ENCODE measurements at regions not wholly inside any gene's neighbourhood (a gene's known extent, or its start where the extent isn't known, plus 50 kb on each side); places are given as distances from the start of the nearest gene placed in this dataset.

- no peak for DNase-seq (ENCODE audit: low read depth)
- TF ChIP-seq CTCF (IDR thresholded peaks at IDR 0.05; ENCODE audit: low read depth, low read length) = no peak
- TF ChIP-seq MYC (IDR thresholded peaks at IDR 0.05; ENCODE audit: low read depth, low read length) = no peak
- TF ChIP-seq, protein P1, sequence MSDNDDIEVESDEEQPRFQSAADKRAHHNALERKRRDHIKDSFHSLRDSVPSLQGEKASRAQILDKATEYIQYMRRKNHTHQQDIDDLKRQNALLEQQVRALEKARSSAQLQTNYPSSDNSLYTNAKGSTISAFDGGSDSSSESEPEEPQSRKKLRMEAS (IDR thresholded peaks at IDR 0.05; ENCODE audit: low read depth, low read length) = no peak
- no peak for TF ChIP-seq POLR2A (IDR thresholded peaks at IDR 0.05; ENCODE audit: extremely low read depth, insufficient read length)
- no peak overlapping the region for H3K4me3 ChIP-seq (ENCODE audit: low read depth, low read length)
Observed at GRCh38 chr2:6234702-6235101, 542.5 kb downstream of the SOX11 start.

GRCh38 chr2:6236317-6236716, 544.1 kb downstream of the SOX11 start:
- no peak overlapping the region for H3K4me3 ChIP-seq (ENCODE audit: low read depth, low read length)
- TF ChIP-seq POLR2A (IDR thresholded peaks at IDR 0.05; ENCODE audit: extremely low read depth, insufficient read length) (no peak), CTCF (IDR thresholded peaks at IDR 0.05; ENCODE audit: low read depth, low read length) (no peak), MYC (IDR thresholded peaks at IDR 0.05; ENCODE audit: low read depth, low read length) (no peak)
- TF ChIP-seq, protein P1 (IDR thresholded peaks at IDR 0.05; ENCODE audit: low read depth, low read length) = no peak
- DNase-seq (ENCODE audit: low read depth) = no peak

DNA sequence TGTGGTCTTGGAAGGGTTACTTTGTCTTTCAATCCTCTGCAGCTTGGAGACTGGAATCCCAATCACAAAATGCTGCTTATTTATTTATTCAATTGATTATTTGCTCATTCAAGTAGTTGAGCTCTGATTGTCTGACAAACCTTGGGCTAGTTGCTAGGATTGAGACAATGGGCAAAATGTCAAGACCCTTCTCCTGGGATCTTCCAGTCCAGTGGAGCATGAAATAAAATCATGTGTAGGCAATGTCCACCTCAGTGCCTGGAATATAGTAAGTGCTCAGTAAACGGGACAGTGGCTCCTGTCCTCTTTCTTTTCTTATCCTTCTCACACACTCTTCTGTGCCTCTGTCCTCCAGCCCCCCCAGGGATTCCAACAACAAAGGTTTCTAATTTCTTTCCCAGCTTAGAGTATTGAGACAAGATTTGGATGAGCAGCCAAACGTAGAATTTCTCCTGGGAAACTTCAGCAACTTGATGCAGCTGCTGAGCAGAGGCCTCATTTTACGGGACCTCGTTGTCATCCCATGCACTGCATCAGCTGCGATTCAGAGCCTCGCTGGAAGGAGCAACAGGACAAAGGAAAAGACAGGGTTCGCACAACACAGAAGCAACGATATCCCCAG, 545.0 kb downstream of the SOX11 start:
- TF ChIP-seq POLR2A (IDR thresholded peaks at IDR 0.05; ENCODE audit: extremely low read depth, insufficient read length) = no peak
- no peak for TF ChIP-seq MYC (IDR thresholded peaks at IDR 0.05; ENCODE audit: low read depth, low read length)
- TF ChIP-seq CTCF (IDR thresholded peaks at IDR 0.05; ENCODE audit: low read depth, low read length) = no peak
- TF ChIP-seq, protein P1 (IDR thresholded peaks at IDR 0.05; ENCODE audit: low read depth, low read length) = no peak
- H3K4me3 ChIP-seq (ENCODE audit: low read depth, low read length) = no peak overlapping the region

GRCh38 chr2:6249557-6249956, 557.4 kb downstream of the SOX11 start:
- TF ChIP-seq, protein P1 (IDR thresholded peaks at IDR 0.05; ENCODE audit: low read depth, low read length) = no peak
- no peak for TF ChIP-seq POLR2A (IDR thresholded peaks at IDR 0.05; ENCODE audit: extremely low read depth, insufficient read length)
- DNase-seq (ENCODE audit: low read depth) = no peak
- H3K4me3 ChIP-seq (ENCODE audit: low read depth, low read length) = no peak overlapping the region

More for the DNA sequence above, 545.0 kb downstream of the SOX11 start:
- DNase-seq (ENCODE audit: low read depth) = no peak

DNA sequence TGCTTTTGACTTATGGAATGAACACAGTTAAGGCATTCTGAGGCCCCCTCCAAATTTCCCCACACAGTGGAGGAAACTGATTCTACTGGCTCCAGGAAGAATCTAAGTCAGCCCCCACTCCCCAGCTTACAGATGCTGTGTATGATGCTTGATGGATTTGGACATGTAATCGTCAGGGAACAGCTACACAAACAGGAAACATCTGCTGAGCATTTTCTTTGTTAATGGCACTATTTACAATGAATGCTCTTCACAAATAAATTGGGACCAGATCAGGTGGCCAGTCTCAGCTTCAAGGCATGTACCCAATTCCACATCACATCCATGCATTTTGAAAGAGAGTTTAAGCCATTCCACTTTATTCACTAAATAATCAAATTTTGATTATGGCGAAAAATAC, 562.3 kb downstream of the SOX11 start:
- DNase-seq (ENCODE audit: low read depth) = no peak
- TF ChIP-seq POLR2A (IDR thresholded peaks at IDR 0.05; ENCODE audit: extremely low read depth, insufficient read length) (no peak), MYC (IDR thresholded peaks at IDR 0.05; ENCODE audit: low read depth, low read length) (no peak), CTCF (IDR thresholded peaks at IDR 0.05; ENCODE audit: low read depth, low read length) (no peak)
- TF ChIP-seq, protein P1 (IDR thresholded peaks at IDR 0.05; ENCODE audit: low read depth, low read length) = no peak
- no peak overlapping the region for H3K4me3 ChIP-seq (ENCODE audit: low read depth, low read length)

DNA sequence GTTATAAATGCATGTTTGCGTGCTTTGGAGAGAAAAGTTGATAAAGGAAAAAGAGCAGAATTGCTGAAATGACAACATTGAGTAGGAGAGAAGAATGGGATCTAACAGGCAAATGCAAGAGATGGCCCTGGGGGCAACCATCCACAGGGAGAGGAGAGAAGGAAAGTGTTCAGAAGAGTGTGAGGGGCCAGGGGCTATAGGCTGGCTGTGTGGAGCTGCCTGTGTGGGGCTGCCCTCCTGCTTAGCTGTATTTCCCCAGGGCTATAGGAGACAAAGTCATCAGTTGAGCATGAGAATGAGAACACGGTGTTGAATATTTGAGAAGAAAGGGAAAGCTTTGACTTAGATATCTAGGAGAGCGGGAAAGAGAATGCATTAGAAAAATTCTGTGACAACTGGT, 572.0 kb downstream of the SOX11 start:
- no peak overlapping the region for H3K4me3 ChIP-seq (ENCODE audit: low read depth, low read length)
- no peak for TF ChIP-seq POLR2A (IDR thresholded peaks at IDR 0.05; ENCODE audit: extremely low read depth, insufficient read length)
- TF ChIP-seq, protein P1 (IDR thresholded peaks at IDR 0.05; ENCODE audit: low read depth, low read length) = no peak
- no peak for TF ChIP-seq MYC (IDR thresholded peaks at IDR 0.05; ENCODE audit: low read depth, low read length)
- TF ChIP-seq CTCF (IDR thresholded peaks at IDR 0.05; ENCODE audit: low read depth, low read length) = no peak
- DNase-seq (ENCODE audit: low read depth) = no peak
